SJCRH30 (cell line): ENCODE measurements at regions not wholly inside any gene's neighbourhood (a gene's known extent, or its start where the extent isn't known, plus 50 kb on each side); places are given as distances from the start of the nearest gene placed in this dataset.

Experiments used
- DNase-seq, 2 experiments: peaks; one replicate each; pipeline ENCODE4 v3.0.0-alpha.2; 2015 to 2020
- H3K27ac ChIP-seq: fragments of 250-450 bp; sonication (Bioruptor Pico); 2 replicates; pipeline ENCODE4 v1.5.1; 2020; ENCODE audit warnings: mild to moderate bottlenecking, moderate library complexity
- H3K27me3 ChIP-seq: fragments of 250-450 bp; sonication (Bioruptor Pico); 2 replicates; pipeline ENCODE4 v1.5.1; 2020; ENCODE audit warnings: mild to moderate bottlenecking, moderate library complexity
- H3K36me3 ChIP-seq: fragments of 250-450 bp; sonication (Bioruptor Pico); 2 replicates; pipeline ENCODE4 v1.5.1; 2020; ENCODE audit warnings: mild to moderate bottlenecking, moderate library complexity
- H3K4me1 ChIP-seq: fragments of 250-450 bp; sonication (Bioruptor Pico); 2 replicates; pipeline ENCODE4 v1.5.1; 2020; ENCODE audit warnings: mild to moderate bottlenecking, moderate library complexity
- H3K4me3 ChIP-seq: fragments of 250-450 bp; sonication (Bioruptor Pico); 2 replicates; pipeline ENCODE4 v1.5.1; 2020; ENCODE audit warnings: mild to moderate bottlenecking, moderate library complexity
- H3K9me3 ChIP-seq: fragments of 250-450 bp; sonication (Bioruptor Pico); replicated peaks from 2 replicates; pipeline ENCODE4 v1.5.1; 2020; ENCODE audit warnings: mild to moderate bottlenecking, moderate library complexity

DNA sequence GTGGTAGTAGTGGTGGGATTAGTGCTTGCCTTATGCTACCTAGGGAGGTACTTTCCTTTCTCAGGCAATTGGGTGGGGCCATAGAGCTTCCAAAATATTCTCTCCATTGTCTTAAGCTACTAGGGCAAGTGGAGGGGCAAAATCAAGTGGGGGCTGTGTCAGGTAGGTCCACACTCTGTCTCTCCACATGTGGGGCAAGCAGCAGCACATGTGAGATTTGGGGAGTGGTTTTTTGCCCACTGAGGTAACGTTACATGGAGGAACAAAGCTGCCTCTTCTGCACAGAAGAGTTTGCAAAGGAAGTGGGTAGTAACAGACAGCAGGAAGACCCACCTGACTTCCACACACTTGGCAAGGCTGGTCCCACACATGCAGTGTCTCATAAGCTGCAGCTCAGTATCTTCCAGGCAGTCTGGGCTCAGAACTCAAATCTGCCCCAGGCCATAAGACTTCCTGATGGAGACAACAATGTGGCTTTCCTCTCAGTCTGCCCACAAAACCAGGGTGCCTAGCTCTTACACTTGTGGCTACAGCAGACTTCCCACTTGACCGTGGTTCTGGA is 1581.5 kb upstream of the PCDH20 start:
- no peak for DNase-seq
- H3K27ac ChIP-seq, result no peak overlapping the region
- no peak overlapping the region for H3K4me3 ChIP-seq
- no peaks in the 10 kb centered on the region for H3K36me3 ChIP-seq
- no peaks in the 10 kb centered on the region for H3K9me3 ChIP-seq
- no peaks in the 10 kb centered on the region for H3K4me1 ChIP-seq
- no peaks in the 10 kb centered on the region for H3K27me3 ChIP-seq

DNA sequence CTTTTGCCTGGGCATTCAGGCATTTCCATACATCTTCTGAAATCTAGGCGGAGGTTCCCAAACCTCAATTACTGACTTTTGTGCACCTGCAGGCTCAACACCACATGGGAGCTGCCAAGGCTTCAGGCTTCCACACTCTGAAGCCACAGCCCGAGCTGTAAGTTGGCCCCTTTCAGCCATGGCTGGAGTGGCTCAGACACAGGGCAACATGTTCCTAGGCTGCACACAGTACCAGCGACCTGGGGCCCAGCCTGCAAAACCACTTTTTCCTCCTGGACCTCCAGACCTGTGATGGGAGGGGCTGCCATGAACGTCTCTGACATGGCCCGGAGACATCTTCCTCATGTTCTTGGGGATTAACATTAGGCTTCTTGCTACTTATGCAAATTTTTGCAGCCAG is 1558.2 kb upstream of the PCDH20 start:
- Histone ChIP-seq H3K27me3 (no peaks in the 10 kb centered on the region), H3K4me3 (no peak overlapping the region), H3K9me3 (no peaks in the 10 kb centered on the region; the same call in 1 of the 2 replicates), H3K27ac (no peak overlapping the region), H3K36me3 (no peaks in the 10 kb centered on the region), H3K4me1 (no peaks in the 10 kb centered on the region)
- DNase-seq, result no peak

GRCh38 chr13:62964522-62964921 is 1548.9 kb upstream of the PCDH20 start:
- H3K36me3 ChIP-seq, result no peaks in the 10 kb centered on the region
- peak; percentile 6 to 47 for DNase-seq
- peak overlapping the region; percentile 41; the same call in 1 of the 2 replicates for H3K27ac ChIP-seq

GRCh38 chr13:62960723-62961122 is 1545.1 kb upstream of the PCDH20 start:
- Histone ChIP-seq H3K27ac (no peak overlapping the region), H3K36me3 (no peaks in the 10 kb centered on the region), H3K4me1 (peaks cover 3% of the 10 kb centered on the region; the same call in 1 of the 2 replicates), H3K9me3 (no peaks in the 10 kb centered on the region), H3K4me3 (no peak overlapping the region), H3K27me3 (no peaks in the 10 kb centered on the region)
- no peak for DNase-seq

More at GRCh38 chr13:62964522-62964921, 1548.9 kb upstream of the PCDH20 start:
- H3K27me3 ChIP-seq, result no peaks in the 10 kb centered on the region
- H3K4me3 ChIP-seq, result no peak overlapping the region
- H3K4me1 ChIP-seq, result peaks cover 3% of the 10 kb centered on the region; the same call in 1 of the 2 replicates
- peaks cover 2% of the 10 kb centered on the region; the same call in 1 of the 2 replicates for H3K9me3 ChIP-seq

- peak in 1 of 2 experiments; percentile 20 for DNase-seq
- Histone ChIP-seq H3K27ac (no peak overlapping the region), H3K4me3 (no peak overlapping the region), H3K36me3 (no peaks in the 10 kb centered on the region), H3K4me1 (no peaks in the 10 kb centered on the region), H3K27me3 (no peaks in the 10 kb centered on the region), H3K9me3 (no peaks in the 10 kb centered on the region)
Observed at GRCh38 chr13:62933809-62934208, 1518.2 kb upstream of the PCDH20 start.

DNA sequence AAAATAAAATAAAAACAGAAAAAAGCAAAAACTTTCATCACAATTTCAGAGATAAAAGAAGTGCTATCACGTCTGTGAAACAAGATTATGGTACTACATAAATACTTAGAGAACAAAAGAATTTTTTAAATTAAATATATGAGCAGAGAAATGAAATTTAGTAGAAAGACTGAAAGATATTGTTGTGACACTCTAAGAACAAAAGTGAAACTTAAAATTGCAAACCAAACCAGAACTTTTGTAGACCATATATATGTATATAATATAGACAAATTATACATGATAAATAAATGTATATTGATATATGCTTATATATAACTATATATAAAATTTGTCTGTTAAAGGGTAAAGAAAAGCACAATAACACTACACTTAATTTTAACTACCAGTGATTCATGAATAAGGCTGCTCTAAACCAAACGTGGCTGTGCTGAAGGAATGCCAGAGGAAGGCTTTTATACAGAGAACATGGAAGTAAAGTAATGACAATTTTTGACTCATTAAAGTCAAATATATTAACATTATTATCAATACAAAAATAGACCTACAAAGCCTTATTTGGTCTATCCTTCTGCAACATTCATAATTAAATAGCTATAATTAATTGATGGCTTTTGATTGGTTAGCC is 1516.7 kb upstream of the PCDH20 start:
- Histone ChIP-seq H3K9me3 (no peaks in the 10 kb centered on the region), H3K27me3 (no peaks in the 10 kb centered on the region), H3K27ac (no peak overlapping the region), H3K4me3 (no peak overlapping the region), H3K4me1 (no peaks in the 10 kb centered on the region), H3K36me3 (no peaks in the 10 kb centered on the region)
- no peak for DNase-seq

DNA sequence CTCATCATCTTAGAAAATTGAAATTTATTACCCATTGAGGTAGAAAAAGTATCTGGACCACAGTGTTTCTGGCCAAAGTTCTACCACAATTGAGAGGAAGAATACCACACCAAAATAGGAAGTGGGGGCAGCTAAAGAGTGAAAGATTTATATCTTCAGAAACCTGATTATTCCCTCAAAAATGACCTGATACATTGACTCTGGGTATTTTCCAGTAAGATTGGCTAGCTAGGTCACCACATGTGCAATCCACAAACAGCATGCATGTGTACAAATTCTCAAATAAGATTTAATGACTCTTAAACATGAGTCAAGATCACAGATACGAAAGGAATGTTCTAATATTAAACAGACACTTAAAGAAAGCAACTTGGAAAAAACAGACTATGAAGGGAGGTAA is 1516.2 kb upstream of the PCDH20 start:
- no peaks in the 10 kb centered on the region for H3K36me3 ChIP-seq
- H3K27ac ChIP-seq, result no peak overlapping the region
- H3K4me3 ChIP-seq, result no peak overlapping the region
- DNase-seq, result no peak
- H3K4me1 ChIP-seq, result no peaks in the 10 kb centered on the region
- no peaks in the 10 kb centered on the region for H3K27me3 ChIP-seq
- no peaks in the 10 kb centered on the region for H3K9me3 ChIP-seq

DNA sequence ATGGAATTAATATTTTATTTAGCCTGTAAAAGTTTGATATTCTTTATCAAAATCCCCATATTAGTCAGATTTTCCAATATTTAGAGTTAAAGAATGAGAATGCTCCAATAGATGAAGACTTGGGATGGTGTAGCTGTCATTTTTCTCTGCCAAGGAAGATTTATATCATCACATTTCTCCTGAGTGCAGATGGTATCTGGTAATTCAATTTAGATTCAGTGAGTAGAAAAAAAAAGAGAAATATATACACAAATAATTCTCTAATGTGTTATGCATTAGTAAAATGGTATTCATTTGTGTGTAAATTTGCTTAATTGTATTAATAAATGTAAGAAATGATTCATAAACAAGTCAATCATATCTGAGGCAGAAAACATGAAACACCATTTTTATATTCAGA is 1508.7 kb upstream of the PCDH20 start:
- Histone ChIP-seq H3K27ac (no peak overlapping the region), H3K4me1 (no peaks in the 10 kb centered on the region), H3K4me3 (no peak overlapping the region), H3K27me3 (no peaks in the 10 kb centered on the region), H3K9me3 (no peaks in the 10 kb centered on the region), H3K36me3 (no peaks in the 10 kb centered on the region)
- no peak for DNase-seq

GRCh38 chr13:62920159-62920558 is 1504.5 kb upstream of the PCDH20 start:
- H3K27ac ChIP-seq, result no peak overlapping the region
- no peak for DNase-seq
- no peaks in the 10 kb centered on the region for H3K36me3 ChIP-seq
- H3K27me3 ChIP-seq, result no peaks in the 10 kb centered on the region
- H3K4me1 ChIP-seq, result no peaks in the 10 kb centered on the region
- H3K4me3 ChIP-seq, result no peak overlapping the region
- no peaks in the 10 kb centered on the region for H3K9me3 ChIP-seq

GRCh38 chr13:62919491-62919890 is 1503.8 kb upstream of the PCDH20 start:
- H3K4me3 ChIP-seq, result no peak overlapping the region
- no peak for DNase-seq
- no peaks in the 10 kb centered on the region for H3K9me3 ChIP-seq
- H3K27ac ChIP-seq, result no peak overlapping the region
- no peaks in the 10 kb centered on the region for H3K27me3 ChIP-seq
- no peaks in the 10 kb centered on the region for H3K36me3 ChIP-seq
- H3K4me1 ChIP-seq, result no peaks in the 10 kb centered on the region

DNA sequence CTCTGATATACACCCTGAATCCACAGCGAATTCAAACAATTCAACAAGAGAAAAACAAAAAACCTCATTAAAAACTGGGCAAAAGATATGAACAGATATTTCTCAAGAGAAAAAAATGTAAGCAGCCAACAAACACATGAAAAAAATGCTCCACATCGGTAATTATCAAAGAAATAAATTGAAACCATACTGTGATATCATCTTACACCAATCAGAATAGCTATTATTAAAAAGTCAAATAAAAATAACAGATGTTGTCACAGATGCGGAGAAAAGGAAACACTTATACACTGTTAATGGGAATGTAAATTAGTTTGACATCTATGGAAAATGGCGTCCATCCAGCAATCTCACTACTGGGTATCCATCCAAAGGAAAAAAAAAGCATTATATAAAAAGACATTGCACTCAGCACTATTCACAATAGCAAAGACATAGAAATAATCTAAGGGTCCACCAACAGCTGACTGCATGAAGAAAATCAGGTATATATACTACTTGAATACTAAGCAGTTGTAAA is 1495.0 kb upstream of the PCDH20 start:
- Histone ChIP-seq H3K4me3 (no peak overlapping the region), H3K27ac (no peak overlapping the region), H3K36me3 (no peaks in the 10 kb centered on the region), H3K4me1 (no peaks in the 10 kb centered on the region), H3K27me3 (no peaks in the 10 kb centered on the region), H3K9me3 (no peaks in the 10 kb centered on the region)
- no peak for DNase-seq

GRCh38 chr13:62908321-62908720 is 1492.7 kb upstream of the PCDH20 start:
- no peak overlapping the region for H3K4me3 ChIP-seq
- no peaks in the 10 kb centered on the region for H3K27me3 ChIP-seq
- H3K4me1 ChIP-seq, result no peaks in the 10 kb centered on the region
- DNase-seq, result no peak
- H3K9me3 ChIP-seq, result no peaks in the 10 kb centered on the region
- H3K36me3 ChIP-seq, result no peaks in the 10 kb centered on the region
- H3K27ac ChIP-seq, result no peak overlapping the region

GRCh38 chr13:62906896-62907295 is 1491.2 kb upstream of the PCDH20 start:
- H3K9me3 ChIP-seq, result no peaks in the 10 kb centered on the region
- DNase-seq, result no peak
- no peak overlapping the region for H3K27ac ChIP-seq
- H3K4me3 ChIP-seq, result no peak overlapping the region
- H3K4me1 ChIP-seq, result no peaks in the 10 kb centered on the region
- no peaks in the 10 kb centered on the region for H3K27me3 ChIP-seq
- H3K36me3 ChIP-seq, result no peaks in the 10 kb centered on the region

- H3K36me3 ChIP-seq, result no peaks in the 10 kb centered on the region
- no peaks in the 10 kb centered on the region for H3K9me3 ChIP-seq
- no peak overlapping the region for H3K4me3 ChIP-seq
- no peaks in the 10 kb centered on the region for H3K4me1 ChIP-seq
- DNase-seq, result no peak
- no peak overlapping the region for H3K27ac ChIP-seq
- H3K27me3 ChIP-seq, result no peaks in the 10 kb centered on the region
Observed at GRCh38 chr13:62906469-62906868, 1490.8 kb upstream of the PCDH20 start.

GRCh38 chr13:62887046-62887445 is 1471.4 kb upstream of the PCDH20 start:
- Histone ChIP-seq H3K27ac (no peak overlapping the region), H3K9me3 (0 out of 2 replicates have a peak, but pooled peaks cover 3% of the 10 kb centered on the region), H3K4me1 (no peaks in the 10 kb centered on the region), H3K36me3 (no peaks in the 10 kb centered on the region), H3K4me3 (no peak overlapping the region), H3K27me3 (no peaks in the 10 kb centered on the region)
- no peak for DNase-seq

GRCh38 chr13:62879071-62879470 is 1463.4 kb upstream of the PCDH20 start:
- DNase-seq, result peak; percentile 59 to 86
- Histone ChIP-seq H3K27ac (peak overlapping the region; percentile 75), H3K4me1 (peaks cover 29% of the 10 kb centered on the region), H3K9me3 (peaks cover 22% of the 10 kb centered on the region; the same call in 1 of the 2 replicates), H3K36me3 (no peaks in the 10 kb centered on the region), H3K27me3 (no peaks in the 10 kb centered on the region), H3K4me3 (no peak overlapping the region)
